Gastroesophageal sphincter (tissue), 3 donors: ENCODE measurements at regions not wholly inside any gene's neighbourhood (a gene's known extent, or its start where the extent isn't known, plus 50 kb on each side); places are given as distances from the start of the nearest gene placed in this dataset.

Experiments
- CTCF ChIP-seq, 4 experiments: fragments of 200-600 bp in 2 of 4; fragments of 450-650 bp in 2 of 4; sonication (generic) in 1 of 4; IDR thresholded peaks; one replicate each; pipeline ENCODE4 v1.5.1; 2017 to 2019; ENCODE audit warnings: antibody characterized with exemption in 4 of 4, mild to moderate bottlenecking in 2 of 4, moderate library complexity in 2 of 4
- EP300 ChIP-seq: sonication (generic); formaldehyde crosslinking; IDR thresholded peaks from one replicate; pipeline ENCODE4 v1.6.1; 2017; ENCODE audit warnings: antibody characterized with exemption, mild to moderate bottlenecking

DNA sequence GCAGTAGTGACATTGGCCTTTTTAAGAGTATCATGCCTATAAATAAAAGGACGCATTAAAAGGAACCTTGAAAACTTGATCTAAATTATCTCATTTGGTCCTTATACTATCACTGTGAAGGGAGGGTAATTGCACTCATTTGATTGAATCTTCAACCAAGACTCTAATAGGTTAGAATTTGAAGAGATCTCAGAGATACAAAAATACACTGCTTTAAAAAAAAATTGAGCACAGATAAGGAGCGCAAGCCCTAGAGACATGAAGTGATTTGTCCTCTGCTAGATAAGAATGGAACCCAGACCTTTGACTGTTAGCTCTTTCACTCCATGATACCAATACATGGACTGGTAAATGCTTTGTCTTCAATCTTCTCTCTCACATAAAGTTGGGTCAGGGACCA, 58.2 kb upstream of the RXFP2 start:
- TF ChIP-seq CTCF (IDR thresholded peaks at IDR 0.05): no peak
- TF ChIP-seq EP300: no peak
